ENCODE measurements at regions not wholly inside any gene's neighbourhood (a gene's known extent, or its start where the extent isn't known, plus 50 kb on each side); places are given as distances from the start of the nearest gene placed in this dataset.
"Not testable (repeated sequence)": the region's sequence is repeated elsewhere in the genome, so short reads cannot be mapped to it uniquely, and the experiment has no call there.

DNA sequence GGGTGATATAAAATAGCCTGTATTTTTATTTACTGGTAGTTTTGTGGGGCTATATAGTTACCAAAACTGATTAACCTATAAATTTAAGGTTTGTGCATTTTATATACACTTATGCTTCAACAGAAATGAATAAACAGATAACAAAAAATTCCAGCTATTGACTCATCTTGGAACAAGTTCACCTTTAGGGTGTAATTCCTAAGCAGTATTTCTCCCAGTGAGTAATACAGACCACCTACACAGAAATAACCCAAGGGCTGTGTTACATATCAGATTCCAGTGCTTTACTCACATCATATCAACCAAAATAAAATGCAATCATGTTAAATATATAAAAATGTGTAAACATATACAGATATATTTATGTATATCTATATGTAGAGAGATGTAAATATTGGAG is 345.6 kb downstream of the ADAMTS20 start:
- in situ Hi-C loops (cut with HindIII; ENCODE audit: low pct_unique_long_range_greater_than_20kb, low sequenced_read_pairs) = no loop called here
- no peak for TF ChIP-seq JUND (IDR thresholded peaks at IDR 0.05; ENCODE audit: low read depth)
- no peak for DNase-seq (ENCODE audit: low read depth in 1 of 2, low spot score in 1 of 2)

DNA sequence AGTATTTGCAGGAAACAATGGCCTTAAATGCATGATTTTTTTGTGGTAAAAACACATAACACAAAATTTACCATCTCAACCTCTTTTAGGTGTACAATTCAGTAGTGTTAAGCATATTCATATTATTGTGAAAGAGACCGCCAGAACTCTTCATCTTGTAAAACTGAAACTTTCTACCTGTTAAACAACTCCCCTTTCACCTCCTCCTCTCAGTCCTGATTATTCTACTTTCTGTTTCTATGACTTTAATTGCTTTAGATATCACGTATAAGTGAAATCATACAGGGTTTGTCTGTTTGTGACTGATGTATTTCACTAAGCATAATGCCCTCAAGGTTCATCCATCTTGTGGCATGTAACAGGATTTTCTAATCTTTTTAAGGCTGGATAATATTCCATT is 353.4 kb downstream of the ADAMTS20 start:
- in situ Hi-C loops (cut with HindIII; ENCODE audit: low pct_unique_long_range_greater_than_20kb, low sequenced_read_pairs) = no loop called here
- TF ChIP-seq JUND (IDR thresholded peaks at IDR 0.05; ENCODE audit: low read depth) = no peak
- no peak for DNase-seq (ENCODE audit: low read depth in 1 of 2, low spot score in 1 of 2)

DNA sequence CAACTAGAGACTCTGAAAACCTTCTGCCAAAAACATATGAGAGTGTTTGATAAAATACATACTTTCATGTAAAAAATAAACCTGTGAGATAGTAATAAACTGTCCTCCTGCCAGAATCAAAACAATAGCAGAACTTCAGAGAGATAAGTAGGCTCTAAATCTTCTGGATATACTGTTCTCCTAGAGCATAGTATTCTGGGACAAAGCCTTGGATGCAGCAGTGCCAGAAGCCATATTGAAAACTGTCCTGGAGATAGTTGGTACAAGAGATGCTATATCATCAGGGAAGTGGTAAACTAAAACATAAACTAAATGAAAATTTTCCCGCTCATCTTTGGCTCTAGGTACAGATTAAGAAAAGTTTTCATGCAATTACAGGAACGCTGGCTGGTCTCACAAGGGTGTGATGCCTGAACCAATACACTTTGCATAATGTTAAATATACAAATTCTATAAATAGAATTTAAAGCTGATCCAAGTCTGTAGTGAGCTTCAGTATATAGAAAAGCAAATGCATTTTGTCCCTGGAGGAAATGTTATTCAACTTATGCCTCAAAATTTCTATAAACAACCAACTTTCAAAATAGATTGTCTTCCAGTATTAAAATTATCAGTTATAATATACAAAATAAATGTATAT is 355.6 kb downstream of the ADAMTS20 start:
- no peak for DNase-seq (ENCODE audit: low read depth in 1 of 2, low spot score in 1 of 2)
- in situ Hi-C loops (cut with HindIII; ENCODE audit: low pct_unique_long_range_greater_than_20kb, low sequenced_read_pairs) = no loop called here
- TF ChIP-seq JUND (IDR thresholded peaks at IDR 0.05; ENCODE audit: low read depth) = no peak

- in situ Hi-C loops (cut with HindIII; ENCODE audit: low pct_unique_long_range_greater_than_20kb, low sequenced_read_pairs); DNase-seq (ENCODE audit: low read depth in 1 of 2, low spot score in 1 of 2): not testable (repeated sequence)
These were observed 358.9 kb downstream of the ADAMTS20 start for GRCh38 chr12:43193096-43193495.

GRCh38 chr12:43192442-43192841 is 359.6 kb downstream of the ADAMTS20 start:
- in situ Hi-C loops (cut with HindIII; ENCODE audit: low pct_unique_long_range_greater_than_20kb, low sequenced_read_pairs) = not testable (repeated sequence)

DNA sequence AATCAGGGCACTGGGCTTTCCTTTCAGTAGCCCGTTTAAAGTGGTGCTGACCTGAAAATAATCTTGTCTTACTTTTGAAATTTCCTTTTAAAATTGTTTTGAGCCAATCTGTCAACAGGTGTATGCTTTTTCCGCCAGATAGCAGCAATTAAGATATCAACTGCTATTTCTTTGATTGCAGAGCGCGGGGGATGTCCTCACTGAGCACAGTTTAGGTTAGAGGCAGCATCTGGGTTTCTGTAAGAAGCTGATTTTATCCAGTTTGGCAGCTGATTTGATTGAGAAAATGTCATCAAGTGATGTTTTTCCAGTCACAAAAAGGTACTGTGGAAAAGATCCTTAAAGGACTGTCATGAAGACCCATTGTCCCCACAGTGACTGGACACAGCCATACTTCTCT is 371.8 kb downstream of the ADAMTS20 start:
- DNase-seq (ENCODE audit: low read depth in 1 of 2, low spot score in 1 of 2) = no peak
- in situ Hi-C loops (cut with HindIII; ENCODE audit: low pct_unique_long_range_greater_than_20kb, low sequenced_read_pairs) = no loop called here
- no peak for TF ChIP-seq JUND (IDR thresholded peaks at IDR 0.05; ENCODE audit: low read depth)

More at GRCh38 chr12:43192442-43192841, 359.6 kb downstream of the ADAMTS20 start:
- DNase-seq (ENCODE audit: low read depth in 1 of 2, low spot score in 1 of 2) = not testable (repeated sequence)

- in situ Hi-C loops (cut with HindIII; ENCODE audit: low pct_unique_long_range_greater_than_20kb, low sequenced_read_pairs) = no loop called here
- no peak for DNase-seq (ENCODE audit: low read depth in 1 of 2, low spot score in 1 of 2)
These were observed 372.5 kb downstream of the ADAMTS20 start for GRCh38 chr12:43179486-43179885.

DNA sequence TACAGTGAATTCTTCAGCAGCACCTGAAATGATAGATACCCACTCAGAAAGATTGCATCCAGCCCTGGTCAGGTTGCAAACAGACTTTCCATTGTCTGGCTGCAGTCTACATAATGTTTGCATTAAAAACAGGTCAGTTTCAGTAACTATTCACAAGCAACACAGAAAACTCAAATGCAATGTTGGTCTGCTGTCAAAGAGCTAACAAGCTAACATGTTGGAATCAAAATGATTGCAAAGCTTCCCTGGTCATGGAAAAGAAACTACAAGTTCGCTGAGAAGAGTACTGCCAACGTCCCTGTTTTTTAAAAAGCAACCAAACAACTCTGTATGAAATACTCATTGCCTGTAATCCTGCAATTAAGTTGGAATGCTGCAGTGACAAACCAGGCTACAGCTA is 374.7 kb downstream of the ADAMTS20 start:
- no peak for DNase-seq (ENCODE audit: low read depth in 1 of 2, low spot score in 1 of 2)
- TF ChIP-seq JUND (IDR thresholded peaks at IDR 0.05; ENCODE audit: low read depth) = no peak
- in situ Hi-C loops (cut with HindIII; ENCODE audit: low pct_unique_long_range_greater_than_20kb, low sequenced_read_pairs) = no loop called here

More at GRCh38 chr12:43179486-43179885, 372.5 kb downstream of the ADAMTS20 start:
- no peak for TF ChIP-seq JUND (IDR thresholded peaks at IDR 0.05; ENCODE audit: low read depth)

DNA sequence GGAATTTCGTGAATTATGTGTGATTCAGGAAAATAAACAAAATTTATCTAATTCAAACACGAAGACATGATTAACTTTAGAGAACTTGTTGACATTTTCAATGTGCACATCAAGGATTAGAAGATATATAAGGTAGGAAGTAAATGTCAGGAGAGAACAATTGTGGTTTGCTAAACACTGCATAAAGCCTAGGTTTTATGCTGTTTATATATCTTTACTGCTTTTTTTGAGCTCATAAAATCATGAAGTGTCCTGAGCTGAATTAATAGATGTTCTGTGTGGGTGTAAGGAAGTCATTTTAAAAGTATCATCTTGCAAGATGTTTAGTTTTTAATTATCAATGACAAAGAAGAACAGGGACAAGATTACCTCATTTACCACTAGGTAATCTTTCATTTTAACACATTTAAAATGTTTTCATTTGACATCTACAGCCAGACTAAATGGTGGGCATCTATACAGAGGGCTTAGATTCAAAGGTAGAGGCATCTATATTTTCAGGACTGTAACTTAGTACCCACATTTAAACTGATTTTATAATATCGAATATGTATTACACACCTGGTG is 382.8 kb downstream of the ADAMTS20 start:
- in situ Hi-C loops (cut with HindIII; ENCODE audit: low pct_unique_long_range_greater_than_20kb, low sequenced_read_pairs) = no loop called here
- no peak for TF ChIP-seq JUND (IDR thresholded peaks at IDR 0.05; ENCODE audit: low read depth)
- no peak for DNase-seq (ENCODE audit: low read depth in 1 of 2, low spot score in 1 of 2)

GRCh38 chr12:43167691-43168090 is 384.3 kb downstream of the ADAMTS20 start:
- no peak for TF ChIP-seq JUND (IDR thresholded peaks at IDR 0.05; ENCODE audit: low read depth)
- no peak for DNase-seq (ENCODE audit: low read depth in 1 of 2, low spot score in 1 of 2)
- in situ Hi-C loops (cut with HindIII; ENCODE audit: low pct_unique_long_range_greater_than_20kb, low sequenced_read_pairs) = no loop called here

GRCh38 chr12:43165351-43165750 is 386.7 kb downstream of the ADAMTS20 start:
- in situ Hi-C loops (cut with HindIII; ENCODE audit: low pct_unique_long_range_greater_than_20kb, low sequenced_read_pairs) = no loop called here
- TF ChIP-seq JUND (IDR thresholded peaks at IDR 0.05; ENCODE audit: low read depth) = no peak
- DNase-seq (ENCODE audit: low read depth in 1 of 2, low spot score in 1 of 2) = no peak

DNA sequence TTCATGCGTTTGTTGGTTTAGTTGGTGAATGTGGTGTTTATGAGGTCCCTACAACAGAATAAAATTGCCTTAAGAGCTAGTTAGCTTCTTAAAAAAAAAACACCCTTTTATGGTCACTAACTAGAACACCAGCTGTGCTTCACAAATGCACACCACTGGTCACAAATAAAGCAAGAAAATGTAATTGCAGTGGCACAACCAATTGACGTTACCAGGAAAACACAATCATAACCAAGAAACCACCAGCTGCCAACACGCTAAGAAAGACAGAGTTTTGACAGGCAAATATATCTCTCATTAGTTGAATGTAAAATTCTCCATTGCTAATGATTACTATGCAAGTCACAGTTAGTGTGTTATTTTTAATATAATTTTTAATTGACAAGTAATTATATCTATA is 389.9 kb downstream of the ADAMTS20 start:
- in situ Hi-C loops (cut with HindIII; ENCODE audit: low pct_unique_long_range_greater_than_20kb, low sequenced_read_pairs) = no loop called here
- DNase-seq (ENCODE audit: low read depth in 1 of 2, low spot score in 1 of 2) = no peak
- TF ChIP-seq JUND (IDR thresholded peaks at IDR 0.05; ENCODE audit: low read depth) = no peak

DNA sequence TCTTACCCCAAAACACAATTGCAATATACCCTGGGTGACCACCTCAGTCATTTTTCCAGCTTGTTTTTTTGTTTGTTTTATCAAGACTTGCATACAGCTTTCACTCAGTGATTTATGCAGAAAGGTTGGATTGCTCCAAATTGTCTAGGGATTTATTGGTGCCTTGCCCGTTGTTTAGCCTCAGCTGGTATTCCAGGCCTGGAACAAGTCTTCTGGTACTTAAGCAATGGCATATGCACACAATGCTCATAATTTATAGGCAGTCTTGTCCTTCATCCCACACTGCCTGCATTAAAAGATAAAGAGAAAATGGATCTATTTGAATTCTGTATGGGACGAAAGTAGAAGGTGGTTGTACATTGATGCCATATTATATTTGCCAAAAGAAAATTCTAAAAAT is 392.5 kb downstream of the ADAMTS20 start:
- in situ Hi-C loops (cut with HindIII; ENCODE audit: low pct_unique_long_range_greater_than_20kb, low sequenced_read_pairs) = no loop called here
- no peak for TF ChIP-seq JUND (IDR thresholded peaks at IDR 0.05; ENCODE audit: low read depth)
- no peak for DNase-seq (ENCODE audit: low read depth in 1 of 2, low spot score in 1 of 2)

DNA sequence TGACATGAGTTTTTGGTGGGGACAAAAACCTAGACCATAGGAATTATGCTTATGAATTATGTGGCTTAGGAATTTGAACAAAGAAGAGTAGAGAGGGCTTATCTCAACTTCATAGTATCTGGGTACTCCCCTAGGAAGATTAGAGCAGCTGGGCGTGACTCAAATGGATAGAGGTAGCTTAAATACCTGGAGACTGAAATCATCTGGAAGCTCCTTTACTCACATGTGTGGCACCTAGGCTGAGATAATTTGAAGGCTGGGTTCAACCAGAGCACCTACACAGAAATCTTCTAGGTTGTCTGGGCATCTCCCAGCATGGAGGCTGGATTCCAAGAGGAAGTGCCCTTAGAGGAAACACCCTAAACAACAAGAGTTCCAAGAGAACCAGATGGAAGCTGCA is 393.9 kb downstream of the ADAMTS20 start:
- no peak for TF ChIP-seq JUND (IDR thresholded peaks at IDR 0.05; ENCODE audit: low read depth)
- in situ Hi-C loops (cut with HindIII; ENCODE audit: low pct_unique_long_range_greater_than_20kb, low sequenced_read_pairs) = no loop called here
- no peak for DNase-seq (ENCODE audit: low read depth in 1 of 2, low spot score in 1 of 2)
